GM19468 (cell line): ENCODE measurements at regions not wholly inside any gene's neighbourhood (a gene's known extent, or its start where the extent isn't known, plus 50 kb on each side); places are given as distances from the start of the nearest gene placed in this dataset.
"Not testable (repeated sequence)": the region's sequence is repeated elsewhere in the genome, so short reads cannot be mapped to it uniquely, and the experiment has no call there.

Source experiments
- ATAC-seq: cut with Tn5 transposase; IDR thresholded peaks from one replicate; pipeline ENCODE4 v1.9.1; 2021; ENCODE audit warnings: mild to moderate bottlenecking, moderate library complexity, moderate number of reproducible peaks; ENCODE audit not compliant: unreplicated experiment; ENCODE audit errors: extremely low read depth

GRCh38 chrX:115840729-115841409 is 279.9 kb downstream of the PLS3 start:
- ATAC-seq = not testable (repeated sequence)

- ATAC-seq = not testable (repeated sequence)
Observed at GRCh38 chrX:115850986-115851385, 290.0 kb downstream of the PLS3 start.

GRCh38 chrX:115853260-115853659 is 292.3 kb downstream of the PLS3 start:
- not testable (repeated sequence) for ATAC-seq

GRCh38 chrX:115881170-115881569 is 289.4 kb upstream of the AGTR2 start:
- ATAC-seq = not testable (repeated sequence)

GRCh38 chrX:115884121-115884520 is 286.4 kb upstream of the AGTR2 start:
- not testable (repeated sequence) for ATAC-seq

- ATAC-seq = not testable (repeated sequence)
Observed at GRCh38 chrX:115888041-115888440, 282.5 kb upstream of the AGTR2 start.

GRCh38 chrX:115888519-115888918 is 282.0 kb upstream of the AGTR2 start:
- ATAC-seq = not testable (repeated sequence)

GRCh38 chrX:115889121-115889890 is 281.2 kb upstream of the AGTR2 start:
- ATAC-seq = no peak

GRCh38 chrX:115892056-115892708 is 278.4 kb upstream of the AGTR2 start:
- ATAC-seq = no peak

GRCh38 chrX:115892787-115893671 is 277.5 kb upstream of the AGTR2 start:
- ATAC-seq = peak; percentile 59

GRCh38 chrX:115894087-115894486 is 276.5 kb upstream of the AGTR2 start:
- no peak for ATAC-seq

- no peak for ATAC-seq
Observed at GRCh38 chrX:115895678-115896329, 274.7 kb upstream of the AGTR2 start.

- ATAC-seq = no peak
Observed at GRCh38 chrX:115896362-115896761, 274.2 kb upstream of the AGTR2 start.

- ATAC-seq = no peak
Observed at GRCh38 chrX:115897956-115898355, 272.6 kb upstream of the AGTR2 start.

- peak; percentile 31 for ATAC-seq
Observed at GRCh38 chrX:115898382-115899001, 272.1 kb upstream of the AGTR2 start.

- ATAC-seq = no peak
Observed at GRCh38 chrX:115900425-115900824, 270.1 kb upstream of the AGTR2 start.

GRCh38 chrX:115901241-115901640 is 269.3 kb upstream of the AGTR2 start:
- no peak for ATAC-seq

- no peak for ATAC-seq
Observed at GRCh38 chrX:115902995-115903394, 267.5 kb upstream of the AGTR2 start.

- ATAC-seq = no peak
Observed at GRCh38 chrX:115906276-115906675, 264.3 kb upstream of the AGTR2 start.
